HepG2 (cell line): ENCODE measurements at regions not wholly inside any gene's neighbourhood (a gene's known extent, or its start where the extent isn't known, plus 50 kb on each side); places are given as distances from the start of the nearest gene placed in this dataset.

Experiments
- ATAC-seq: fragments of 200-7000 bp; cut with Tn5 transposase; 3 replicates; pipeline ENCODE4 v1.9.1; 2020; ENCODE audit warnings: mild to moderate bottlenecking, moderate library complexity
- BruUV-seq: library from RNA; stranded (reverse); fragments of 400-500 nt; replicated peaks from 2 replicates; lab custom pipeline; 2021; lab: Mats Ljungman, UMichigan
- CTCF ChIA-PET: fragments of 300-600 bp; formaldehyde crosslinking; extraction: SDS; loops from one replicate; lab custom pipeline; 2021; ENCODE audit warnings: low total read pairs, inconsistent platforms, low intra/inter-chr PET ratio; lab: Yijun Ruan, JAX
- POLR2A ChIA-PET: fragments of 350-600 bp; sonication (Branson Sonifier 250); formaldehyde crosslinking; loops from one replicate; lab custom pipeline; 2020; ENCODE audit warnings: antibody characterized with exemption, inconsistent platforms; lab: Yijun Ruan, JAX
- DNase-seq: peaks from one replicate; pipeline ENCODE4 v3.0.0-alpha.2; 2015; ENCODE audit warnings: low spot score
- FAIRE-seq: peaks from 3 replicates; lab custom pipeline; 2011; peaks lifted over from hg19 to GRCh38; lab: Jason Lieb, UNC
- H2AFZ ChIP-seq: one replicate; pipeline ENCODE4 v1.6.1; 2011; ENCODE audit warnings: low read length, inconsistent platforms
- H3K27ac ChIP-seq: fragments of 300-600 bp; 3 replicates; pipeline ENCODE4 v1.8.0; 2011; ENCODE audit warnings: mixed run types, mild to moderate bottlenecking, mixed read lengths, low read length, inconsistent platforms; ENCODE audit not compliant: insufficient read depth; ENCODE audit errors: extremely low read length
- H3K27me3 ChIP-seq, 2 experiments: fragments of 200-600 bp in 1 of 2; 2 replicates in 1 of 2; 3 replicates in 1 of 2; pipeline versions ENCODE4 v1.6.0 to v1.8.0; 2011; ENCODE audit warnings: low read length in 2 of 2, mild to moderate bottlenecking in 2 of 2, moderate library complexity in 2 of 2, inconsistent platforms in 1 of 2; ENCODE audit not compliant: insufficient read depth in 2 of 2, control insufficient read depth in 1 of 2
- H3K36me3 ChIP-seq, 2 experiments: fragments of 200-600 bp in 1 of 2; replicated peaks in 1 of 2; 2 replicates in 1 of 2; 3 replicates in 1 of 2; pipeline versions ENCODE4 v1.5.1 to v1.8.0; 2011; ENCODE audit warnings: low read length in 2 of 2, inconsistent platforms in 1 of 2; ENCODE audit not compliant: insufficient read depth in 2 of 2, control insufficient read depth in 1 of 2
- H3K4me1 ChIP-seq: 2 replicates; pipeline ENCODE4 v1.5.1; 2012; ENCODE audit warnings: low read length, inconsistent platforms; ENCODE audit not compliant: insufficient read depth
- H3K4me2 ChIP-seq: 2 replicates; pipeline ENCODE4 v1.6.0; 2011; ENCODE audit warnings: low read depth, low read length, inconsistent platforms
- H3K4me3 ChIP-seq, 3 experiments: fragments of 200-600 bp in 1 of 3; sonication (generic), shearing (Covaris generic) in 1 of 3; replicated peaks in 1 of 3; 2 replicates each; pipeline ENCODE4 v1.5.1; 2011 to 2016; ENCODE audit warnings: low read length in 3 of 3, inconsistent platforms in 2 of 3, low read depth in 2 of 3, mild to moderate bottlenecking in 2 of 3, control low read depth in 1 of 3, mixed read lengths in 1 of 3; ENCODE audit not compliant: insufficient read depth in 1 of 3
- H3K79me2 ChIP-seq: one replicate; pipeline ENCODE4 v1.6.1; 2011; ENCODE audit warnings: low read length, inconsistent platforms; ENCODE audit not compliant: insufficient read depth
- H3K9ac ChIP-seq: 2 replicates; pipeline ENCODE4 v1.6.0; 2011; ENCODE audit warnings: mild to moderate bottlenecking, low read depth, low read length, inconsistent platforms; ENCODE audit not compliant: insufficient read depth
- H3K9me3 ChIP-seq: 2 replicates; pipeline ENCODE4 v1.5.1; 2012; ENCODE audit warnings: mild to moderate bottlenecking, low read length
- H4K20me1 ChIP-seq: 2 replicates; pipeline ENCODE4 v1.6.0; 2011; ENCODE audit warnings: inconsistent platforms, mild to moderate bottlenecking, low read length, moderate library complexity; ENCODE audit not compliant: insufficient read depth
- PLSCR1 ChIP-seq: sonication (generic); formaldehyde crosslinking; IDR thresholded peaks from 2 replicates; pipeline ENCODE4 v1.5.0; 2020; ENCODE audit warnings: missing genetic modification reagents, mild to moderate bottlenecking, borderline replicate concordance
- RAD51 ChIP-seq: fragments of 450-650 bp; IDR thresholded peaks from 2 replicates; pipeline ENCODE4 v1.6.1; 2016; ENCODE audit warnings: borderline replicate concordance
- TBP ChIP-seq: sonication (generic); formaldehyde crosslinking; IDR thresholded peaks from 2 replicates; pipeline ENCODE4 v1.5.0; 2020; ENCODE audit warnings: missing genetic modification reagents
- ZNF605 ChIP-seq: sonication (generic); formaldehyde crosslinking; IDR thresholded peaks from 2 replicates; pipeline ENCODE4 v1.8.0; 2022; ENCODE audit warnings: mild to moderate bottlenecking, missing genetic modification reagents
- ZNF619 ChIP-seq: sonication (generic); formaldehyde crosslinking; IDR thresholded peaks from 2 replicates; pipeline ENCODE4 v1.4.0; 2020; ENCODE audit warnings: mild to moderate bottlenecking, missing genetic modification reagents
- ZNF83 ChIP-seq: sonication (generic); formaldehyde crosslinking; IDR thresholded peaks from 2 replicates; pipeline ENCODE4 v1.4.0; 2020; ENCODE audit warnings: missing genetic modification reagents, mild to moderate bottlenecking, borderline replicate concordance
- ZNF850 ChIP-seq: sonication (generic); formaldehyde crosslinking; conservative IDR thresholded peaks from 2 replicates; pipeline ENCODE4 v1.9.0; 2021; ENCODE audit warnings: mild to moderate bottlenecking, missing genetic modification reagents
- ZZZ3 ChIP-seq: sonication (generic); formaldehyde crosslinking; IDR thresholded peaks from 2 replicates; pipeline ENCODE4 v1.4.0; 2020; ENCODE audit warnings: missing genetic modification reagents, mild to moderate bottlenecking, borderline replicate concordance
- WGBS: methylation state at CpG from one replicate; pipeline ENCODE4 v1.1.6; 2017; ENCODE audit warnings: low lambda C conversion rate; 5-methylcytosine and 5-hydroxymethylcytosine counted together
- in situ Hi-C: cut with HindIII; loops from 2 replicates; pipeline ENCODE4 v1.10.0; 2017; ENCODE audit warnings: low pct_unique_long_range_greater_than_20kb; ENCODE audit not compliant: extremely low pct_ligation_motif_present
- intact Hi-C: fragments of 100-400 bp; cut with micrococcal nuclease; formaldehyde crosslinking; loops from one replicate; pipeline ENCODE4 v1.10.0; 2022; ENCODE audit not compliant: unreplicated experiment

- no peak overlapping the region for H3K9ac ChIP-seq
- ChIA-PET CTCF (no interaction called here), POLR2A (no interaction called here)
- TF ChIP-seq ZZZ3 (CRISPR knock-in tag) (no peak), ZNF605 (no peak), ZNF619 (CRISPR knock-in tag) (no peak)
- intact Hi-C loops (no loop called here), in situ Hi-C loops (no loop called here)
- 28% methylated on average over 7 of the region's 7 CpGs for WGBS
- FAIRE-seq (no peak), ATAC-seq (no peak), DNase-seq (no peak)
- H3K4me3 ChIP-seq, result no peak overlapping the region
- no peaks in the 10 kb centered on the region for H3K9me3 ChIP-seq
- peaks cover 1 to 8% of the 10 kb centered on the region in 2 experiments; a peak in 3 of 5 replicates for H3K27me3 ChIP-seq
- no peaks in the 10 kb centered on the region for H4K20me1 ChIP-seq
- H2AFZ ChIP-seq, result no peak overlapping the region
- no peaks in the 10 kb centered on the region for H3K79me2 ChIP-seq
- no TSS peak for BruUV-seq
- no peaks in the 10 kb centered on the region for H3K36me3 ChIP-seq
- H3K4me1 ChIP-seq, result no peaks in the 10 kb centered on the region
- H3K4me2 ChIP-seq, result no peak overlapping the region
- H3K27ac ChIP-seq, result no peak overlapping the region
Measured at GRCh38 chr1:5415606-5416005, 576.6 kb downstream of the NPHP4 start.

- TF ChIP-seq TBP (CRISPR knock-in tag) (no peak), RAD51 (no peak), ZNF850 (no peak), PLSCR1 (CRISPR knock-in tag) (no peak), ZNF83 (no peak)
- Histone ChIP-seq H2AFZ (no peak overlapping the region), H3K9ac (no peak overlapping the region), H3K4me2 (no peak overlapping the region), H3K4me1 (no peaks in the 10 kb centered on the region), H3K27ac (no peak overlapping the region), H4K20me1 (no peaks in the 10 kb centered on the region), H3K4me3 (no peak overlapping the region), H3K36me3 (no peaks in the 10 kb centered on the region), H3K9me3 (no peaks in the 10 kb centered on the region), H3K27me3 (peaks cover 0 to 1% of the 10 kb centered on the region in 2 experiments; a peak in 2 of 5 replicates), H3K79me2 (no peaks in the 10 kb centered on the region)
- intact Hi-C loops (no loop called here), in situ Hi-C loops (no loop called here)
- no peak for ATAC-seq
- BruUV-seq, result no TSS peak
- ChIA-PET POLR2A (no interaction called here), CTCF (no interaction called here)
- DNase-seq, result no peak
- FAIRE-seq, result no peak
- 19% methylated on average over 4 of the region's 4 CpGs for WGBS
Measured at GRCh38 chr1:5410652-5411051, 581.6 kb downstream of the NPHP4 start.
